Mammary epithelial cell (primary cell): ENCODE measurements at regions not wholly inside any gene's neighbourhood (a gene's known extent, or its start where the extent isn't known, plus 50 kb on each side); places are given as distances from the start of the nearest gene placed in this dataset.

Experiments
- EZH2 ChIP-seq: IDR thresholded peaks from 2 replicates; pipeline ENCODE4 v1.6.1; 2012; ENCODE audit warnings: low read length, inconsistent platforms, borderline replicate concordance
- TF ChIP-seq, protein P1 (sequence below), 2 donors: IDR thresholded peaks in 1 of 2; conservative IDR thresholded peaks in 1 of 2; 2 replicates each; pipeline ENCODE4 v1.5.1; 2011 to 2012; ENCODE audit warnings: inconsistent platforms in 2 of 2, low read length in 2 of 2, mild to moderate bottlenecking in 2 of 2, control low read depth in 1 of 2, low read depth in 1 of 2; ENCODE audit not compliant: insufficient read depth in 1 of 2; ENCODE audit errors: extremely low read depth in 1 of 2

DNA sequence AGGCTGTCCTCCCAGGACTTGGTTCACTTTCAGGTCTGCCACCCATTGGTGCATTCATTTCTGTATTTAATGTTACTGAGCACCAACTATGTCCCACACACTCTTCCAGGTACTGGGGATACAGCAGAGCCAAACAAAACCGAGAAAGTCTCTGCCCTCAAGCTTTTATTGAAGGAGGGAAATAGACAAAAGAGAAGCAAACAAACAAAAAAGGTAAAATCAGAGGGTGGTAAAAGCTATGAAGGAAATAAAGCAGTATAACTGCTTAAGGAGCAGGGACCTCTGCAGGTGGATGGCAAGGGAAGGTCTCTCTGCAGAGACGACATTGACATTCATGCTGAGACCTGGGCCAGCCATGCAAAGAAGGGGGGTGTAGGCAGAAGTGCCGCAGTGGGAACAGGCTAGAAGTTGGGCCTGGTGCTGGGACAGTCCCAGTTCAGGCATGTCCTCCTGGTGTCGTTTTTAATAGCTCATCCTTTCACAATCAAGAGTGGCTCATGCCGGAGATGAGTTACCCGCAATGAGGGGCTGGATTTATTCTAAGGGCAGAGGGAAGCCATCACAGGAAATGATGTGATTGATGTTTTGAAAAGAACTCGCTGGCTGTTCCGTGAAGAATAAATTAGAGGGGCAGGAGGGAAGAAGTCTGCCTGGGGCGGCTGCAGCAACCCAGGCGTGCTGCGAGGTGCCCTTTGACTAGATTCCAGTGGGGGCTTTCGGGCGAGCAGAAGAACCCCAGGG is 72.8 kb downstream of the IRF2BPL start:
- TF ChIP-seq, protein P1, sequence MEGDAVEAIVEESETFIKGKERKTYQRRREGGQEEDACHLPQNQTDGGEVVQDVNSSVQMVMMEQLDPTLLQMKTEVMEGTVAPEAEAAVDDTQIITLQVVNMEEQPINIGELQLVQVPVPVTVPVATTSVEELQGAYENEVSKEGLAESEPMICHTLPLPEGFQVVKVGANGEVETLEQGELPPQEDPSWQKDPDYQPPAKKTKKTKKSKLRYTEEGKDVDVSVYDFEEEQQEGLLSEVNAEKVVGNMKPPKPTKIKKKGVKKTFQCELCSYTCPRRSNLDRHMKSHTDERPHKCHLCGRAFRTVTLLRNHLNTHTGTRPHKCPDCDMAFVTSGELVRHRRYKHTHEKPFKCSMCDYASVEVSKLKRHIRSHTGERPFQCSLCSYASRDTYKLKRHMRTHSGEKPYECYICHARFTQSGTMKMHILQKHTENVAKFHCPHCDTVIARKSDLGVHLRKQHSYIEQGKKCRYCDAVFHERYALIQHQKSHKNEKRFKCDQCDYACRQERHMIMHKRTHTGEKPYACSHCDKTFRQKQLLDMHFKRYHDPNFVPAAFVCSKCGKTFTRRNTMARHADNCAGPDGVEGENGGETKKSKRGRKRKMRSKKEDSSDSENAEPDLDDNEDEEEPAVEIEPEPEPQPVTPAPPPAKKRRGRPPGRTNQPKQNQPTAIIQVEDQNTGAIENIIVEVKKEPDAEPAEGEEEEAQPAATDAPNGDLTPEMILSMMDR (conservative IDR thresholded peaks at IDR 0.05 in 1 of 2, IDR thresholded peaks at IDR 0.05 in 1 of 2; ENCODE audit: extremely low read depth in 1 of 2, insufficient read depth in 1 of 2, low read depth in 1 of 2, low read length in 2 of 2): no peak
- TF ChIP-seq EZH2: no peak
